Panc1 (cell line): ENCODE measurements at regions not wholly inside any gene's neighbourhood (a gene's known extent, or its start where the extent isn't known, plus 50 kb on each side); places are given as distances from the start of the nearest gene placed in this dataset.

Experiments
- ATAC-seq: fragments of 200-7000 bp; cut with Tn5 transposase; 2 replicates; pipeline ENCODE4 v1.9.1; 2020; ENCODE audit warnings: mild to moderate bottlenecking, moderate library complexity
- BruUV-seq: library from RNA; stranded (reverse); fragments of 400-500 nt; replicated peaks from 2 replicates; lab custom pipeline; 2021; lab: Mats Ljungman, UMichigan
- CTCF ChIA-PET: fragments of 300-600 bp; sonication (Branson Sonifier 250); formaldehyde crosslinking; loops from one replicate; lab custom pipeline; 2022; ENCODE audit warnings: antibody characterized with exemption; lab: Charles Lee
- POLR2A ChIA-PET: fragments of 300-600 bp; sonication (Branson Sonifier 250); formaldehyde crosslinking; loops from one replicate; lab custom pipeline; 2022; ENCODE audit warnings: antibody characterized with exemption; lab: Charles Lee
- DNase-seq: peaks from one replicate; pipeline ENCODE4 v3.0.0-alpha.2; 2010; ENCODE audit warnings: low read depth, low spot score
- H3K27ac ChIP-seq: 2 replicates; pipeline ENCODE4 v1.5.1; 2011; ENCODE audit warnings: mild to moderate bottlenecking, low read length, inconsistent platforms
- H3K27me3 ChIP-seq: fragments of 200-500 bp; sonication (Bioruptor generic); 2 replicates; pipeline ENCODE4 v1.6.0; 2014; ENCODE audit warnings: low read length, inconsistent platforms; ENCODE audit not compliant: control insufficient read depth, insufficient read depth
- H3K36me3 ChIP-seq: fragments of 200-500 bp; sonication (Bioruptor generic); 2 replicates; pipeline ENCODE4 v1.5.1; 2014; ENCODE audit warnings: inconsistent platforms, mild to moderate bottlenecking, low read length, moderate library complexity; ENCODE audit not compliant: control insufficient read depth, insufficient read depth
- H3K4me1 ChIP-seq: 2 replicates; pipeline ENCODE4 v1.5.1; 2011; ENCODE audit warnings: inconsistent platforms, mild to moderate bottlenecking, low read length, moderate library complexity; ENCODE audit not compliant: control insufficient read depth, insufficient read depth
- H3K4me3 ChIP-seq, 2 experiments: 2 replicates each; pipeline ENCODE4 v1.5.1; 2011 to 2012; ENCODE audit warnings: low read depth in 2 of 2, low read length in 2 of 2, mild to moderate bottlenecking in 2 of 2, inconsistent platforms in 1 of 2, moderate library complexity in 1 of 2
- H3K9me3 ChIP-seq: fragments of 200-500 bp; sonication (Bioruptor generic); 2 replicates; pipeline ENCODE4 v1.5.1; 2014; ENCODE audit warnings: low read depth, mild to moderate bottlenecking, inconsistent platforms, low read length, moderate library complexity; ENCODE audit not compliant: control insufficient read depth, insufficient read depth
- POLR2AphosphoS5 ChIP-seq: IDR thresholded peaks from 2 replicates; pipeline ENCODE4 v1.6.1; 2012; ENCODE audit warnings: mild to moderate bottlenecking, low read depth, low read length, moderate library complexity
- SIN3A ChIP-seq: IDR thresholded peaks from 2 replicates; pipeline ENCODE4 v1.6.1; 2012; ENCODE audit warnings: low read depth, mild to moderate bottlenecking, low read length, moderate library complexity, borderline replicate concordance; ENCODE audit not compliant: insufficient read depth
- TCF7L2 ChIP-seq: IDR thresholded peaks from 2 replicates; pipeline ENCODE4 v1.6.1; 2011; ENCODE audit warnings: mild to moderate bottlenecking, low read depth, low read length, inconsistent platforms
- in situ Hi-C: cut with HindIII; loops from 2 replicates; pipeline ENCODE4 v1.10.0; 2016; ENCODE audit warnings: low sequenced_read_pairs, low pct_unique_long_range_greater_than_20kb
- intact Hi-C: fragments of 100-400 bp; cut with micrococcal nuclease; formaldehyde crosslinking; loops from one replicate; pipeline ENCODE4 v1.10.0; 2022; ENCODE audit not compliant: unreplicated experiment
- TF ChIP-seq, protein P1 (sequence below): fragments of 450-650 bp; IDR thresholded peaks from 2 replicates; pipeline ENCODE4 v1.5.1; 2017; ENCODE audit warnings: mild to moderate bottlenecking
- TF ChIP-seq, protein P2 (sequence below), 2 experiments: IDR thresholded peaks; 2 replicates each; pipeline ENCODE4 v1.6.1; 2011 to 2012; ENCODE audit warnings: low read depth in 2 of 2, control low read depth in 1 of 2, low read length in 1 of 2, mild to moderate bottlenecking in 1 of 2, moderate library complexity in 1 of 2; ENCODE audit not compliant: insufficient read depth in 1 of 2

DNA sequence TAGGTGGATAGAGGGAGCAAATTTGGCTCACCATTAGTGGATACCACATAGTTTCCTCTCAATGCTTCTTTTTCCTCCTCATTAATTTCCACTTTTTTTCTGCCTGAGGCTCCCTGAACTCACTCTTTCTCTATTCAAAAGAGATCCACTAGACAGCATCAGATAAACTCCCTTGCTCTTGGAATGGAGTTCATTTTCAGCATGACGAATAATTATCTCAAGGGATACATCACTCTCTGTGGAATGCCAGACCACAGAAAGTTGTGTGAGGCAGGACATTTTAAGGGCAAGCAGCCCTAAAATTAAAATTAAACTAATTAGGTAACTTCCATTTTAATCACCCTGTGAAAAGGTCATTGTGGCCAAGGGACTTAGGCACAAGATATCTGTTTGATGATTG, 1920.1 kb upstream of the CELF4 start:
- TF ChIP-seq POLR2AphosphoS5 (no peak), SIN3A (no peak), TCF7L2 (no peak)
- TF ChIP-seq, protein P1, sequence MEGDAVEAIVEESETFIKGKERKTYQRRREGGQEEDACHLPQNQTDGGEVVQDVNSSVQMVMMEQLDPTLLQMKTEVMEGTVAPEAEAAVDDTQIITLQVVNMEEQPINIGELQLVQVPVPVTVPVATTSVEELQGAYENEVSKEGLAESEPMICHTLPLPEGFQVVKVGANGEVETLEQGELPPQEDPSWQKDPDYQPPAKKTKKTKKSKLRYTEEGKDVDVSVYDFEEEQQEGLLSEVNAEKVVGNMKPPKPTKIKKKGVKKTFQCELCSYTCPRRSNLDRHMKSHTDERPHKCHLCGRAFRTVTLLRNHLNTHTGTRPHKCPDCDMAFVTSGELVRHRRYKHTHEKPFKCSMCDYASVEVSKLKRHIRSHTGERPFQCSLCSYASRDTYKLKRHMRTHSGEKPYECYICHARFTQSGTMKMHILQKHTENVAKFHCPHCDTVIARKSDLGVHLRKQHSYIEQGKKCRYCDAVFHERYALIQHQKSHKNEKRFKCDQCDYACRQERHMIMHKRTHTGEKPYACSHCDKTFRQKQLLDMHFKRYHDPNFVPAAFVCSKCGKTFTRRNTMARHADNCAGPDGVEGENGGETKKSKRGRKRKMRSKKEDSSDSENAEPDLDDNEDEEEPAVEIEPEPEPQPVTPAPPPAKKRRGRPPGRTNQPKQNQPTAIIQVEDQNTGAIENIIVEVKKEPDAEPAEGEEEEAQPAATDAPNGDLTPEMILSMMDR: no peak
- TF ChIP-seq, protein P2, sequence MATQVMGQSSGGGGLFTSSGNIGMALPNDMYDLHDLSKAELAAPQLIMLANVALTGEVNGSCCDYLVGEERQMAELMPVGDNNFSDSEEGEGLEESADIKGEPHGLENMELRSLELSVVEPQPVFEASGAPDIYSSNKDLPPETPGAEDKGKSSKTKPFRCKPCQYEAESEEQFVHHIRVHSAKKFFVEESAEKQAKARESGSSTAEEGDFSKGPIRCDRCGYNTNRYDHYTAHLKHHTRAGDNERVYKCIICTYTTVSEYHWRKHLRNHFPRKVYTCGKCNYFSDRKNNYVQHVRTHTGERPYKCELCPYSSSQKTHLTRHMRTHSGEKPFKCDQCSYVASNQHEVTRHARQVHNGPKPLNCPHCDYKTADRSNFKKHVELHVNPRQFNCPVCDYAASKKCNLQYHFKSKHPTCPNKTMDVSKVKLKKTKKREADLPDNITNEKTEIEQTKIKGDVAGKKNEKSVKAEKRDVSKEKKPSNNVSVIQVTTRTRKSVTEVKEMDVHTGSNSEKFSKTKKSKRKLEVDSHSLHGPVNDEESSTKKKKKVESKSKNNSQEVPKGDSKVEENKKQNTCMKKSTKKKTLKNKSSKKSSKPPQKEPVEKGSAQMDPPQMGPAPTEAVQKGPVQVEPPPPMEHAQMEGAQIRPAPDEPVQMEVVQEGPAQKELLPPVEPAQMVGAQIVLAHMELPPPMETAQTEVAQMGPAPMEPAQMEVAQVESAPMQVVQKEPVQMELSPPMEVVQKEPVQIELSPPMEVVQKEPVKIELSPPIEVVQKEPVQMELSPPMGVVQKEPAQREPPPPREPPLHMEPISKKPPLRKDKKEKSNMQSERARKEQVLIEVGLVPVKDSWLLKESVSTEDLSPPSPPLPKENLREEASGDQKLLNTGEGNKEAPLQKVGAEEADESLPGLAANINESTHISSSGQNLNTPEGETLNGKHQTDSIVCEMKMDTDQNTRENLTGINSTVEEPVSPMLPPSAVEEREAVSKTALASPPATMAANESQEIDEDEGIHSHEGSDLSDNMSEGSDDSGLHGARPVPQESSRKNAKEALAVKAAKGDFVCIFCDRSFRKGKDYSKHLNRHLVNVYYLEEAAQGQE (IDR thresholded peaks at IDR 0.05; ENCODE audit: insufficient read depth in 1 of 2, low read depth in 2 of 2, low read length in 1 of 2): no peak
- H3K9me3 ChIP-seq: no peaks in the 10 kb centered on the region
- DNase-seq: no peak
- POLR2A ChIA-PET: no interaction called here
- no peaks in the 10 kb centered on the region for H3K27me3 ChIP-seq
- intact Hi-C loops (no loop called here), in situ Hi-C loops (no loop called here)
- BruUV-seq: no TSS peak
- CTCF ChIA-PET: no interaction called here
- no peaks in the 10 kb centered on the region for H3K4me1 ChIP-seq
- no peak for ATAC-seq
- H3K36me3 ChIP-seq: no peaks in the 10 kb centered on the region
- H3K4me3 ChIP-seq: no peak overlapping the region
- H3K27ac ChIP-seq: no peak overlapping the region

DNA sequence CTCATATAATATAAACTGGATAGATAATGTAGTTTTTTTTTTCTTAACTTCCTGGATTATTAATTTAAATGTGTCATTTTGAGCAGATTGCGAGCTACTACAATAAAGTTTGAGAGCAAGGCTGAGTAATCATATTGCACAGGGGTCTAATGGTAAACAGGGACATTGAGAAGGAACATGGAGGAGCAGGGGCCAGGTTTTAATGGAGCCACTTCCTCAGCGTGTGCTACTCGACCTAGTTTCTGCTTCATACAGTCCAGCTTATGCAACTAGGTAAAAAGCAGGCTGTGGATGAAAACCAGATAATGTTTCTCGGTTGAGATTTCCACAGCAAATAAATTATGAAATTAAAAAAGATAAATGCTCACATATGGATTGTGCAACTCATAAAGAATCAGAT, 1915.7 kb upstream of the CELF4 start:
- in situ Hi-C loops: no loop called here
- no peaks in the 10 kb centered on the region for H3K27me3 ChIP-seq
- intact Hi-C loops: no loop called here
- DNase-seq (no peak), ATAC-seq (no peak)
- POLR2A ChIA-PET: interaction anchor here (0.6 kb wide), 1 partner anchor 27 kb away, joined by 3 read pairs; no protein-coding TSS in a partner anchor
- H3K27ac ChIP-seq: no peak overlapping the region
- no peak overlapping the region for H3K4me3 ChIP-seq
- no peaks in the 10 kb centered on the region for H3K36me3 ChIP-seq
- no TSS peak for BruUV-seq
- H3K9me3 ChIP-seq: no peaks in the 10 kb centered on the region
- no peak for TF ChIP-seq POLR2AphosphoS5
- no peak for TF ChIP-seq TCF7L2
- TF ChIP-seq, protein P1: no peak
- TF ChIP-seq SIN3A: no peak
- TF ChIP-seq, protein P2 (IDR thresholded peaks at IDR 0.05; ENCODE audit: insufficient read depth in 1 of 2, low read depth in 2 of 2, low read length in 1 of 2): no peak
- no peaks in the 10 kb centered on the region for H3K4me1 ChIP-seq
- CTCF ChIA-PET: no interaction called here
